ENCODE measurements at regions not wholly inside any gene's neighbourhood (a gene's known extent, or its start where the extent isn't known, plus 50 kb on each side); places are given as distances from the start of the nearest gene placed in this dataset.

DNA sequence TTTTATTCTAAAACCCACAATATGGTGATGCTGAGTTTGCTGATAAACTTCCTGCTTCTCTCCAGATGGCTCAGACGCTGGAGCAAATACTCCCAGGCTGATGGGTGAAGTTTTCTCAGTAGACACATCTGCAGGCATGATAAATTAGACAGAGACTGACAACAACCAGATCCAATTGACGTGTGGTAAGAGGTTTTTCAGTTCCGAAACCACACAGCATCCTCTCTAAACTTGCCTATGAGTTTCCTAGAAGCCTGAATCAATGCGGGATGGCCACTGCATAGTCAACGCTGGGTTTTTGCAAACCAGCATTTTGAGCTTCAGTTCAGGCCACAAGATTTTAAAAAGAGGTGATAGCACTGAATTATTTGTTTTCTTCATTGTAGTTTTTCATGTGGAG lies 360.3 kb upstream of the ARRDC4 start:
- no peak overlapping the region for H2AFZ ChIP-seq (ENCODE audit: control insufficient read depth, low read length)
- no peak for FAIRE-seq
- H3K36me3 ChIP-seq (ENCODE audit: control insufficient read depth in 2 of 2, extremely low read depth in 1 of 2, insufficient read depth in 2 of 2, low read length in 2 of 2): no peaks in the 10 kb centered on the region
- H3K27me3 ChIP-seq (ENCODE audit: control insufficient read depth, extremely low read depth, insufficient read depth, low read length): no peaks in the 10 kb centered on the region
- no peaks in the 10 kb centered on the region for H4K20me1 ChIP-seq (ENCODE audit: control insufficient read depth, extremely low read depth, insufficient read depth, low read length)
- H3K4me1 ChIP-seq (ENCODE audit: control insufficient read depth, extremely low read depth, insufficient read depth, low read length): no peaks in the 10 kb centered on the region
- H3K27ac ChIP-seq (ENCODE audit: control insufficient read depth, insufficient read depth, low read length): no peak overlapping the region
- no peak for DNase-seq (ENCODE audit: low read depth, low spot score)
- no peak overlapping the region for H3K4me3 ChIP-seq (ENCODE audit: control insufficient read depth in 2 of 3, extremely low read depth in 1 of 3, insufficient read depth in 2 of 3, low read depth in 1 of 3, low read length in 3 of 3)
- no peaks in the 10 kb centered on the region for H3K9me3 ChIP-seq (ENCODE audit: control insufficient read depth, low read depth, low read length)
- H3K9me1 ChIP-seq (ENCODE audit: control insufficient read depth, extremely low read depth, insufficient read depth, low read length): no peaks in the 10 kb centered on the region
- no peak overlapping the region for H3K9ac ChIP-seq (ENCODE audit: control insufficient read depth, extremely low read depth, insufficient read depth, low read length)
- dilution Hi-C loops (cut with MboI; ENCODE audit: extremely low pct_ligation_motif_present, low sequenced_read_pairs): no loop called here
- H3K4me2 ChIP-seq (ENCODE audit: control insufficient read depth, extremely low read depth, insufficient read depth, low read depth, low read length): no peak overlapping the region
- no peaks in the 10 kb centered on the region for H3K79me2 ChIP-seq (ENCODE audit: control insufficient read depth, insufficient read depth, low read length)
- TF ChIP-seq CTCF (optimal IDR thresholded peaks at IDR 0.05 in 1 of 3, IDR thresholded peaks at IDR 0.05 in 1 of 3, conservative IDR thresholded peaks at IDR 0.05 in 1 of 3; ENCODE audit: extremely low read depth in 1 of 3, insufficient read depth in 2 of 3, low read length in 3 of 3) (no peak), EZH2 (IDR thresholded peaks at IDR 0.05; ENCODE audit: low read length) (no peak)

DNA sequence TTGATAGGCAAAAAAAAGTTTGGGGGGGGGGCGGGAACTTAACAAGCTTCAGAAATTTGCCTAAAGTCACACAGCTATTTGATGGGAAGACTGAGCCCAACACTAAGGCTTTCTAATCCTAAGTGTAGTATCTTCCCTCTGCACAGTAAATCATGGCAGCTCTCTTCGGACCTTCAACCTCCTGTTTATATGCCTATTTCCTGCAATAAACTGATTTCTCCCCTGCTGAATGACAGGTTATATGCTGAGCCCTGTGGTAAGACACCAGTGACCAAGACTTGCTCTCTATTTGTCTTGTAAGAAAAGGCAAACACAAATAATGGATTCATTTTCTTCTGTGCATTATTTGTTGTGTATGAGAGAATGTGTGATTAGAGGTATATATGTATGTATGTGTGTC lies 355.8 kb upstream of the ARRDC4 start:
- no peak overlapping the region for H3K4me2 ChIP-seq (ENCODE audit: control insufficient read depth, extremely low read depth, insufficient read depth, low read depth, low read length)
- DNase-seq (ENCODE audit: low read depth, low spot score) (no peak), FAIRE-seq (no peak)
- H3K27ac ChIP-seq (ENCODE audit: control insufficient read depth, insufficient read depth, low read length): no peak overlapping the region
- H4K20me1 ChIP-seq (ENCODE audit: control insufficient read depth, extremely low read depth, insufficient read depth, low read length): no peaks in the 10 kb centered on the region
- H3K4me1 ChIP-seq (ENCODE audit: control insufficient read depth, extremely low read depth, insufficient read depth, low read length): no peaks in the 10 kb centered on the region
- H3K27me3 ChIP-seq (ENCODE audit: control insufficient read depth, extremely low read depth, insufficient read depth, low read length): no peaks in the 10 kb centered on the region
- no peak overlapping the region for H3K4me3 ChIP-seq (ENCODE audit: control insufficient read depth in 2 of 3, extremely low read depth in 1 of 3, insufficient read depth in 2 of 3, low read depth in 1 of 3, low read length in 3 of 3)
- TF ChIP-seq EZH2 (IDR thresholded peaks at IDR 0.05; ENCODE audit: low read length): no peak
- TF ChIP-seq CTCF (optimal IDR thresholded peaks at IDR 0.05 in 1 of 3, IDR thresholded peaks at IDR 0.05 in 1 of 3, conservative IDR thresholded peaks at IDR 0.05 in 1 of 3; ENCODE audit: extremely low read depth in 1 of 3, insufficient read depth in 2 of 3, low read length in 3 of 3): no peak
- H3K9me3 ChIP-seq (ENCODE audit: control insufficient read depth, low read depth, low read length): no peaks in the 10 kb centered on the region
- dilution Hi-C loops (cut with MboI; ENCODE audit: extremely low pct_ligation_motif_present, low sequenced_read_pairs): no loop called here
- no peaks in the 10 kb centered on the region for H3K9me1 ChIP-seq (ENCODE audit: control insufficient read depth, extremely low read depth, insufficient read depth, low read length)
- no peaks in the 10 kb centered on the region for H3K36me3 ChIP-seq (ENCODE audit: control insufficient read depth in 2 of 2, extremely low read depth in 1 of 2, insufficient read depth in 2 of 2, low read length in 2 of 2)
- H2AFZ ChIP-seq (ENCODE audit: control insufficient read depth, low read length): no peak overlapping the region
- no peak overlapping the region for H3K9ac ChIP-seq (ENCODE audit: control insufficient read depth, extremely low read depth, insufficient read depth, low read length)
- H3K79me2 ChIP-seq (ENCODE audit: control insufficient read depth, insufficient read depth, low read length): no peaks in the 10 kb centered on the region
